ENCODE measurements at regions not wholly inside any gene's neighbourhood (a gene's known extent, or its start where the extent isn't known, plus 50 kb on each side); places are given as distances from the start of the nearest gene placed in this dataset.
"Not testable (repeated sequence)": the region's sequence is repeated elsewhere in the genome, so short reads cannot be mapped to it uniquely, and the experiment has no call there.

DNA sequence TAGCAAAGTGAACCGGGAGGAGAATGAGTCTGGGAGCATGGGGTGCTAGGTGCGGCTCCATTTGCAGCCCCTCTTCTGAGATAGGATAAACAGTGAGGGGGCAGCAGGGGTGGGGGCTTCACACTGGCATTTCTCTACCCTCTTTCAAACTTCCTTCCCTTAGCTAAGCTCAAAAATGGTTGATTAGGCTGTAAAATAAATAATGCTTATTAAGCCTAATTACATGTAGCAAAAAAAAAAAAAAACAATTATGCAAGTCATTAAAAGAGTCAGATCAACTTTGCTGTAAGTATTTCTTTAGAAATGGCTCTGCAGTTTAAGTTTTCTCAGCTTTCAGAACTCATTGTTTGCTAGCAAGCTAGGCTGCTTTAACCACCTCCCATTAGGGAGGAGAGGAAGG, 182.7 kb upstream of the FBXO11 start:
- Histone ChIP-seq H3K27ac (ENCODE audit: low read length) (no peak overlapping the region), H3K4me3 (ENCODE audit: low read length) (no peak overlapping the region), H3K9me3 (ENCODE audit: control insufficient read depth, insufficient read depth, low read length) (no peaks in the 10 kb centered on the region), H3K36me3 (ENCODE audit: control insufficient read depth, insufficient read depth, low read length) (no peaks in the 10 kb centered on the region), H3K4me1 (ENCODE audit: control insufficient read depth, insufficient read depth, low read length) (no peaks in the 10 kb centered on the region), H3K27me3 (ENCODE audit: control insufficient read depth, insufficient read depth, low read length) (no peaks in the 10 kb centered on the region)
- WGBS (ENCODE audit: insufficient coverage): 100% methylated on average over 1 of the region's 2 CpGs
- Mint-ChIP-seq H3K4me1 (no peaks in the 10 kb centered on the region), H3K36me3 (no peaks in the 10 kb centered on the region), H3K27ac (no peak overlapping the region), H3K27me3 (ENCODE audit: low read depth in 2 of 2) (peaks cover 15% of the 10 kb centered on the region in 2 donors), H3K9me3 (no peaks in the 10 kb centered on the region), H3K4me3 (no peak overlapping the region)
- no peak for ATAC-seq
- no peak for TF ChIP-seq CTCF (IDR thresholded peaks at IDR 0.05)
- intact Hi-C loops (cut with micrococcal nuclease): no loop called here
- DNase-seq: no peak

GRCh38 chr2:48089644-48090043, 183.3 kb upstream of the FBXO11 start:
- H3K27ac Mint-ChIP-seq: no peak overlapping the region
- H3K36me3 Mint-ChIP-seq: no peaks in the 10 kb centered on the region
- Histone ChIP-seq H3K36me3 (ENCODE audit: control insufficient read depth, insufficient read depth, low read length) (no peaks in the 10 kb centered on the region), H3K9me3 (ENCODE audit: control insufficient read depth, insufficient read depth, low read length) (no peaks in the 10 kb centered on the region), H3K27ac (ENCODE audit: low read length) (no peak overlapping the region), H3K27me3 (ENCODE audit: control insufficient read depth, insufficient read depth, low read length) (no peaks in the 10 kb centered on the region), H3K4me3 (ENCODE audit: low read length) (no peak overlapping the region), H3K4me1 (ENCODE audit: control insufficient read depth, insufficient read depth, low read length) (no peaks in the 10 kb centered on the region)
- DNase-seq (no peak), ATAC-seq (no peak)
- no peak for TF ChIP-seq CTCF (IDR thresholded peaks at IDR 0.05)
- 57% methylated on average over 1 of the region's 1 CpG for WGBS (ENCODE audit: insufficient coverage)
- no peaks in the 10 kb centered on the region for H3K9me3 Mint-ChIP-seq
- no peaks in the 10 kb centered on the region for H3K4me1 Mint-ChIP-seq
- no peak overlapping the region for H3K4me3 Mint-ChIP-seq
- peaks cover 15 to 16% of the 10 kb centered on the region in 2 donors for H3K27me3 Mint-ChIP-seq (ENCODE audit: low read depth in 2 of 2)
- intact Hi-C loops (cut with micrococcal nuclease): no loop called here

GRCh38 chr2:48092846-48093803, 186.8 kb upstream of the FBXO11 start:
- H3K9me3 Mint-ChIP-seq: no peaks in the 10 kb centered on the region
- Histone ChIP-seq H3K27me3 (ENCODE audit: control insufficient read depth, insufficient read depth, low read length) (peaks cover 4% of the 10 kb centered on the region), H3K9me3 (ENCODE audit: control insufficient read depth, insufficient read depth, low read length) (no peaks in the 10 kb centered on the region), H3K4me1 (ENCODE audit: control insufficient read depth, insufficient read depth, low read length) (no peaks in the 10 kb centered on the region), H3K36me3 (ENCODE audit: control insufficient read depth, insufficient read depth, low read length) (no peaks in the 10 kb centered on the region), H3K27ac (ENCODE audit: low read length) (no peak overlapping the region), H3K4me3 (ENCODE audit: low read length) (no peak overlapping the region)
- 93% methylated on average over 3 of the region's 4 CpGs for WGBS (ENCODE audit: insufficient coverage)
- DNase-seq: no peak
- intact Hi-C loops (cut with micrococcal nuclease): no loop called here
- no peaks in the 10 kb centered on the region for H3K4me1 Mint-ChIP-seq
- TF ChIP-seq CTCF (IDR thresholded peaks at IDR 0.05): no peak
- H3K36me3 Mint-ChIP-seq: no peaks in the 10 kb centered on the region
- H3K4me3 Mint-ChIP-seq: no peak overlapping the region
- H3K27ac Mint-ChIP-seq: no peak overlapping the region
- no peak for ATAC-seq
- peaks cover 26 to 37% of the 10 kb centered on the region in 2 donors for H3K27me3 Mint-ChIP-seq (ENCODE audit: low read depth in 2 of 2)

GRCh38 chr2:48096765-48097164, 190.5 kb upstream of the FBXO11 start:
- peaks cover 21 to 56% of the 10 kb centered on the region in 2 donors for H3K27me3 Mint-ChIP-seq (ENCODE audit: low read depth in 2 of 2)
- H3K27ac Mint-ChIP-seq; H3K36me3 ChIP-seq (ENCODE audit: control insufficient read depth, insufficient read depth, low read length); H3K4me3 Mint-ChIP-seq; ATAC-seq; DNase-seq; H3K4me3 ChIP-seq (ENCODE audit: low read length); H3K9me3 Mint-ChIP-seq; H3K4me1 Mint-ChIP-seq; intact Hi-C loops (cut with micrococcal nuclease); H3K27me3 ChIP-seq (ENCODE audit: control insufficient read depth, insufficient read depth, low read length); H3K36me3 Mint-ChIP-seq; H3K4me1 ChIP-seq (ENCODE audit: control insufficient read depth, insufficient read depth, low read length); H3K27ac ChIP-seq (ENCODE audit: low read length); H3K9me3 ChIP-seq (ENCODE audit: control insufficient read depth, insufficient read depth, low read length): not testable (repeated sequence)
- no CpG with 5 or more reads among the region's 1 CpG for WGBS (ENCODE audit: insufficient coverage)

Data from natural killer cell (primary cell).